Tibial artery (tissue), 4 donors: ENCODE measurements at regions not wholly inside any gene's neighbourhood (a gene's known extent, or its start where the extent isn't known, plus 50 kb on each side); places are given as distances from the start of the nearest gene placed in this dataset.

Experiments
- DNase-seq, 2 donors: peaks; one replicate each; pipeline ENCODE4 v3.0.0-alpha.2; 2019
- H3K27ac ChIP-seq, 2 donors: fragments of 200-600 bp; sonication (generic) in 1 of 2; 1 replicate in 1 of 2; 2 replicates in 1 of 2; pipeline ENCODE4 v1.5.1; 2018 to 2019; ENCODE audit warnings: mild to moderate bottlenecking in 1 of 2
- H3K27me3 ChIP-seq, 2 donors: fragments of 200-600 bp; sonication (generic) in 1 of 2; one replicate each; pipeline versions ENCODE4 v1.5.1 to v1.6.0; 2016 to 2019
- H3K36me3 ChIP-seq, 3 donors: fragments of 200-600 bp; sonication (generic) in 2 of 3; one replicate each; pipeline ENCODE4 v1.5.1; 2016 to 2019; ENCODE audit warnings: mild to moderate bottlenecking in 2 of 3
- H3K4me1 ChIP-seq, 4 donors: fragments of 200-600 bp; sonication (generic) in 2 of 4; 1 replicate in 3 of 4; 2 replicates in 1 of 4; pipeline ENCODE4 v1.5.1; 2016 to 2019
- H3K4me3 ChIP-seq, 2 donors: fragments of 200-600 bp; sonication (generic) in 1 of 2; 1 replicate in 1 of 2; 2 replicates in 1 of 2; pipeline ENCODE4 v1.5.1; 2018 to 2019; ENCODE audit warnings: mild to moderate bottlenecking in 2 of 2
- H3K9me3 ChIP-seq, 3 donors: fragments of 200-600 bp; sonication (generic) in 1 of 3; one replicate each; pipeline ENCODE4 v1.5.1; 2016 to 2019
- intact Hi-C: fragments of 100-400 bp; cut with DNase I; formaldehyde crosslinking; loops from one replicate; pipeline ENCODE4 v1.15.0; 2023; ENCODE audit warnings: low total_unique reads
- TF ChIP-seq, protein P1 (sequence below), 2 experiments: fragments of 200-600 bp in 1 of 2; fragments of 450-650 bp in 1 of 2; IDR thresholded peaks; one replicate each; pipeline ENCODE4 v1.5.1; 2017 to 2019; ENCODE audit warnings: antibody characterized with exemption in 2 of 2, mild to moderate bottlenecking in 1 of 2, moderate library complexity in 1 of 2

DNA sequence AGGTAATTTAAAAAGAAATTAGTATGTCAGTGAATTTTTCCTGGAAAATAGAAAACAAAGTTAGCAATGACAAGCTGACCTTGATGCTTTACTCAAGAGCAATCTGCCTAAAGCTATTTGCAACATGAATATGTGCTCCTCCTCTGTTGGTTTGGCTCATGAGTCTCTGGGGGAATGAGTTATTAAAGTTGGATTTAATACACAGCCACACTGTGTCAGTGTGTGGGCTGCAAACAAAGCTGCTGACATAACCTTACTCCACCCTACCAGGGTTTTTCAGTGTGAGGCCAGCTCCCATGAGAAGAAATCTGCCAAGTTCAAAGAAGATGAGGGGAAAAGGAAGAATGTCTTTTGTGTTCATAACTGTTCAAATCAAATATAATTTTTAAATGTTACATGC lies 280.5 kb downstream of the TLL1 start:
- H3K27ac ChIP-seq, result no peak overlapping the region
- TF ChIP-seq, protein P1, sequence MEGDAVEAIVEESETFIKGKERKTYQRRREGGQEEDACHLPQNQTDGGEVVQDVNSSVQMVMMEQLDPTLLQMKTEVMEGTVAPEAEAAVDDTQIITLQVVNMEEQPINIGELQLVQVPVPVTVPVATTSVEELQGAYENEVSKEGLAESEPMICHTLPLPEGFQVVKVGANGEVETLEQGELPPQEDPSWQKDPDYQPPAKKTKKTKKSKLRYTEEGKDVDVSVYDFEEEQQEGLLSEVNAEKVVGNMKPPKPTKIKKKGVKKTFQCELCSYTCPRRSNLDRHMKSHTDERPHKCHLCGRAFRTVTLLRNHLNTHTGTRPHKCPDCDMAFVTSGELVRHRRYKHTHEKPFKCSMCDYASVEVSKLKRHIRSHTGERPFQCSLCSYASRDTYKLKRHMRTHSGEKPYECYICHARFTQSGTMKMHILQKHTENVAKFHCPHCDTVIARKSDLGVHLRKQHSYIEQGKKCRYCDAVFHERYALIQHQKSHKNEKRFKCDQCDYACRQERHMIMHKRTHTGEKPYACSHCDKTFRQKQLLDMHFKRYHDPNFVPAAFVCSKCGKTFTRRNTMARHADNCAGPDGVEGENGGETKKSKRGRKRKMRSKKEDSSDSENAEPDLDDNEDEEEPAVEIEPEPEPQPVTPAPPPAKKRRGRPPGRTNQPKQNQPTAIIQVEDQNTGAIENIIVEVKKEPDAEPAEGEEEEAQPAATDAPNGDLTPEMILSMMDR (IDR thresholded peaks at IDR 0.05), result no peak
- no peaks in the 10 kb centered on the region for H3K4me1 ChIP-seq
- H3K27me3 ChIP-seq, result no peaks in the 10 kb centered on the region
- no peak overlapping the region for H3K4me3 ChIP-seq
- no peaks in the 10 kb centered on the region for H3K9me3 ChIP-seq
- intact Hi-C loops, result no loop called here
- DNase-seq, result no peak
- no peaks in the 10 kb centered on the region for H3K36me3 ChIP-seq

- intact Hi-C loops, result loop anchor here (5.0 kb wide), 1 partner anchor 435 kb away; no protein-coding TSS in a partner anchor
- Histone ChIP-seq H3K36me3 (no peaks in the 10 kb centered on the region), H3K4me1 (no peaks in the 10 kb centered on the region), H3K27me3 (no peaks in the 10 kb centered on the region), H3K4me3 (no peak overlapping the region), H3K27ac (no peak overlapping the region), H3K9me3 (no peaks in the 10 kb centered on the region)
- TF ChIP-seq, protein P1 (IDR thresholded peaks at IDR 0.05), result no peak
- DNase-seq, result no peak
Measured at GRCh38 chr4:166162327-166162726, 289.3 kb downstream of the TLL1 start.

GRCh38 chr4:166165829-166166420 lies 292.9 kb downstream of the TLL1 start:
- no peaks in the 10 kb centered on the region for H3K27me3 ChIP-seq
- H3K4me3 ChIP-seq, result no peak overlapping the region
- TF ChIP-seq, protein P1 (IDR thresholded peaks at IDR 0.05), result peak; percentile 75
- no peaks in the 10 kb centered on the region for H3K4me1 ChIP-seq
- intact Hi-C loops, result no loop called here
- H3K36me3 ChIP-seq, result no peaks in the 10 kb centered on the region
- DNase-seq, result no peak
- no peak overlapping the region for H3K27ac ChIP-seq
- H3K9me3 ChIP-seq, result no peaks in the 10 kb centered on the region

GRCh38 chr4:166169111-166169510 lies 296.1 kb downstream of the TLL1 start:
- Histone ChIP-seq H3K4me3 (no peak overlapping the region), H3K4me1 (no peaks in the 10 kb centered on the region), H3K27ac (no peak overlapping the region), H3K27me3 (no peaks in the 10 kb centered on the region), H3K36me3 (no peaks in the 10 kb centered on the region), H3K9me3 (peaks cover 0 to 5% (median 0%) of the 10 kb centered on the region in 3 donors)
- DNase-seq, result no peak
- intact Hi-C loops, result no loop called here
- TF ChIP-seq, protein P1 (IDR thresholded peaks at IDR 0.05), result no peak

GRCh38 chr4:166172619-166173018 lies 299.6 kb downstream of the TLL1 start:
- DNase-seq, result no peak
- intact Hi-C loops, result no loop called here
- H3K4me3 ChIP-seq, result no peak overlapping the region
- no peaks in the 10 kb centered on the region for H3K27me3 ChIP-seq
- no peaks in the 10 kb centered on the region for H3K36me3 ChIP-seq
- peaks cover 0 to 5% (median 0%) of the 10 kb centered on the region in 3 donors for H3K9me3 ChIP-seq
- no peaks in the 10 kb centered on the region for H3K4me1 ChIP-seq
- TF ChIP-seq, protein P1 (IDR thresholded peaks at IDR 0.05), result no peak
- H3K27ac ChIP-seq, result no peak overlapping the region
